CD4-positive, alpha-beta T cell (primary cell): ENCODE measurements at regions not wholly inside any gene's neighbourhood (a gene's known extent, or its start where the extent isn't known, plus 50 kb on each side); places are given as distances from the start of the nearest gene placed in this dataset.

Source experiments
- ATAC-seq: fragments of 200-7000 bp; cut with Tn5 transposase; one replicate; pipeline ENCODE4 v1.10.0; 2022; ENCODE audit warnings: mild to moderate bottlenecking; ENCODE audit not compliant: poor library complexity
- CTCF ChIA-PET: fragments of 350-600 bp; sonication (Branson Sonifier 250); formaldehyde crosslinking; loops from one replicate; lab custom pipeline; 2021; ENCODE audit warnings: antibody characterized with exemption, inconsistent platforms; lab: Charles Lee
- POLR2A ChIA-PET: fragments of 350-600 bp; sonication (Branson Sonifier 250); formaldehyde crosslinking; loops from one replicate; lab custom pipeline; 2021; ENCODE audit warnings: antibody characterized with exemption, inconsistent platforms; lab: Charles Lee
- DNase-seq, 14 experiments: peaks; one replicate each; pipeline ENCODE4 v3.0.0-alpha.2; 2013 to 2020; ENCODE audit warnings: mixed read lengths in 2 of 14
- H3K27ac ChIP-seq, 2 donors: one replicate each; pipeline versions ENCODE4 v1.5.1 to v1.7.0; 2013; ENCODE audit warnings: low read length in 2 of 2, low read depth in 1 of 2, mild to moderate bottlenecking in 1 of 2
- H3K27me3 ChIP-seq, 2 experiments: 1 replicate in 1 of 2; 2 replicates in 1 of 2; pipeline versions ENCODE4 v1.6.1 to v1.7.0; 2013; ENCODE audit warnings: low read length in 2 of 2, control low read depth in 1 of 2, mild to moderate bottlenecking in 1 of 2, moderate library complexity in 1 of 2; ENCODE audit not compliant: insufficient read depth in 2 of 2, control insufficient read depth in 1 of 2
- H3K36me3 ChIP-seq: one replicate; pipeline ENCODE4 v1.6.1; 2013; ENCODE audit warnings: low read length, control low read depth; ENCODE audit not compliant: insufficient read depth
- H3K4me1 ChIP-seq: one replicate; pipeline ENCODE4 v1.6.1; 2013; ENCODE audit warnings: low read length, control low read depth; ENCODE audit not compliant: insufficient read depth
- H3K4me3 ChIP-seq: one replicate; pipeline ENCODE4 v1.5.1; 2013; ENCODE audit warnings: mild to moderate bottlenecking, low read length, moderate library complexity
- H3K9me3 ChIP-seq, 2 experiments: 1 replicate in 1 of 2; 2 replicates in 1 of 2; pipeline versions ENCODE4 v1.6.1 to v1.7.0; 2013; ENCODE audit warnings: low read length in 2 of 2, mild to moderate bottlenecking in 2 of 2, control low read depth in 1 of 2, moderate library complexity in 1 of 2; ENCODE audit not compliant: control insufficient read depth in 1 of 2, insufficient read depth in 1 of 2
- H3K27ac Mint-ChIP-seq: one replicate; pipeline ENCODE4 v1.8.0; 2020; ENCODE audit warnings: mixed read lengths
- H3K27me3 Mint-ChIP-seq: one replicate; pipeline ENCODE4 v1.8.0; 2021; ENCODE audit warnings: mixed read lengths
- H3K36me3 Mint-ChIP-seq: one replicate; pipeline ENCODE4 v1.8.0; 2021; ENCODE audit warnings: low read depth, mixed read lengths
- H3K4me1 Mint-ChIP-seq: one replicate; pipeline ENCODE4 v1.8.0; 2021; ENCODE audit warnings: low read depth, mixed read lengths
- H3K4me3 Mint-ChIP-seq: one replicate; pipeline ENCODE4 v1.8.0; 2020; ENCODE audit warnings: mild to moderate bottlenecking, mixed read lengths
- H3K9me3 Mint-ChIP-seq: one replicate; pipeline ENCODE4 v1.8.0; 2020; ENCODE audit warnings: mixed read lengths
- intact Hi-C, 2 experiments: fragments of 100-400 bp; cut with DNase I in 1 of 2; cut with micrococcal nuclease in 1 of 2; formaldehyde crosslinking; loops; one replicate each; pipeline versions ENCODE4 v1.15.1 to v1.9.0; 2023 to 2025; cut with DNase I, micrococcal nuclease
- TF ChIP-seq, protein P1 (sequence below): fragments of 200-600 bp; IDR thresholded peaks from one replicate; pipeline ENCODE4 v1.8.0; 2022; ENCODE audit warnings: antibody characterized with exemption, mild to moderate bottlenecking

DNA sequence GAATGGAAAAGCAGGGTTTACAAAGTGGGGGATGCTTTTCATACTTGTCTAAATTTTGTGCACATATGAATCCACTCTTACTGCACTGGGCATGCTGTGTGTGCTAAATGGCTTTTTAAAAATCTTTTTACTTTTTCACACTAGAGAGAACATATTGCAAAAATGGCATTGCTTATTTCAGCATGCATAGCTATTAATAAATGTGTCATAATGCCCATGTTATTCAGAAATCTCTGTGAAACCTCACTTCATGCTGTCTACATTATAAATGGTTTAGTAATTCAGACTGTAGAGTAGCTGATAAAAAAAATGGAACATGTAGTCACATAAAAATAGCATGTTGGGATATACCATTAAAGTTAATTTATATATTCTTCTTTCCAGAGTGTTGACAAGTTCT is 593.8 kb downstream of the RPL10L start:
- H3K4me1 ChIP-seq = no peaks in the 10 kb centered on the region
- peaks cover 12% of the 10 kb centered on the region for H3K9me3 Mint-ChIP-seq
- no peaks in the 10 kb centered on the region for H3K27me3 Mint-ChIP-seq
- no peaks in the 10 kb centered on the region for H3K4me1 Mint-ChIP-seq
- H3K27me3 ChIP-seq = no peaks in the 10 kb centered on the region
- intact Hi-C loops = no loop called here
- ATAC-seq (no peak), DNase-seq (no peak)
- no peak overlapping the region for H3K27ac Mint-ChIP-seq
- H3K4me3 ChIP-seq = no peak overlapping the region
- TF ChIP-seq, protein P1, sequence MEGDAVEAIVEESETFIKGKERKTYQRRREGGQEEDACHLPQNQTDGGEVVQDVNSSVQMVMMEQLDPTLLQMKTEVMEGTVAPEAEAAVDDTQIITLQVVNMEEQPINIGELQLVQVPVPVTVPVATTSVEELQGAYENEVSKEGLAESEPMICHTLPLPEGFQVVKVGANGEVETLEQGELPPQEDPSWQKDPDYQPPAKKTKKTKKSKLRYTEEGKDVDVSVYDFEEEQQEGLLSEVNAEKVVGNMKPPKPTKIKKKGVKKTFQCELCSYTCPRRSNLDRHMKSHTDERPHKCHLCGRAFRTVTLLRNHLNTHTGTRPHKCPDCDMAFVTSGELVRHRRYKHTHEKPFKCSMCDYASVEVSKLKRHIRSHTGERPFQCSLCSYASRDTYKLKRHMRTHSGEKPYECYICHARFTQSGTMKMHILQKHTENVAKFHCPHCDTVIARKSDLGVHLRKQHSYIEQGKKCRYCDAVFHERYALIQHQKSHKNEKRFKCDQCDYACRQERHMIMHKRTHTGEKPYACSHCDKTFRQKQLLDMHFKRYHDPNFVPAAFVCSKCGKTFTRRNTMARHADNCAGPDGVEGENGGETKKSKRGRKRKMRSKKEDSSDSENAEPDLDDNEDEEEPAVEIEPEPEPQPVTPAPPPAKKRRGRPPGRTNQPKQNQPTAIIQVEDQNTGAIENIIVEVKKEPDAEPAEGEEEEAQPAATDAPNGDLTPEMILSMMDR = no peak
- H3K9me3 ChIP-seq = no peaks in the 10 kb centered on the region
- CTCF ChIA-PET = no interaction called here
- no peaks in the 10 kb centered on the region for H3K36me3 Mint-ChIP-seq
- H3K36me3 ChIP-seq = no peaks in the 10 kb centered on the region
- POLR2A ChIA-PET = no interaction called here
- no peak overlapping the region for H3K27ac ChIP-seq
- no peak overlapping the region for H3K4me3 Mint-ChIP-seq

DNA sequence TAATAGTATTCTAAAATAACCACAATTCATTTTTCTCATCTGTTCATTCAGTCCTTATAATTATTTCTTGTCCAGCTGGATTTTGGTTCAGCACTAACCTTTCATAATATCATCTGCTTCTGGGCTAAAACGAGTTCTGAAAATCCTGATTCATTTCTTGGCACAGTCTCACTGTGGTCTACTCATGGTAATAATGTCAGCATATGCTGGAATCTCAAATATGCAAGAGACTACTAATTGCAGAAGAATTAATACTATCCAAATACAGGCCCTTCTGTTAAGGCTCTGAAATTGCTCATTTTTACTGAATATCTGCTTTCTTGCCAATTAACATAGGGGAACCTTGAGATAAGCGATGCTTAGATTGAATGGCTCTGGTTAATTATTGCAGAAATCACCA is 597.1 kb downstream of the RPL10L start:
- H3K4me3 ChIP-seq = no peak overlapping the region
- POLR2A ChIA-PET = no interaction called here

DNA sequence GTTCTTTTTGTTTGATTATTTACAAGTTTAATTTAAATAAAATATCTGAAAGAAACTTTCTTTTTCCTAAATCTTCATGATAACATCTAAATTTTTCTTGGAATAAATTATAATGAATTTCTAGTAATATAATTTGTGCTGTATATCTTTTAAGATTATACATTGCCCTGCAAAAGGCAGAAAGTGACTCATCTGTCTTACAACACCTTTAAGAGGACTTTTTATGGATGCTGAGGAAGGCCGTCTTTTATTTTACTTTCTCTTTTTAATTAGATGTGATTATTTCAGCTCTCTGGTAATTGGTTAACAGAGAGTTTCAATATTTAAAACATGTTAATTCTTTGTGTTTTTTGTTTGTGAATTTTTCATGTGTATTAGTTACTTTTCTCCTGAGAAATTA is 598.4 kb downstream of the RPL10L start:
- no peaks in the 10 kb centered on the region for H3K9me3 ChIP-seq
- intact Hi-C loops = no loop called here
- CTCF ChIA-PET = no interaction called here
- H3K27me3 ChIP-seq = no peaks in the 10 kb centered on the region
- no peak overlapping the region for H3K4me3 ChIP-seq
- Mint-ChIP-seq H3K27me3 (no peaks in the 10 kb centered on the region), H3K27ac (no peak overlapping the region), H3K4me3 (no peak overlapping the region), H3K9me3 (peaks cover 4% of the 10 kb centered on the region), H3K36me3 (no peaks in the 10 kb centered on the region), H3K4me1 (no peaks in the 10 kb centered on the region)
- DNase-seq (no peak), ATAC-seq (no peak)
- no peaks in the 10 kb centered on the region for H3K36me3 ChIP-seq
- POLR2A ChIA-PET = no interaction called here
- no peak overlapping the region for H3K27ac ChIP-seq
- TF ChIP-seq, protein P1 = no peak
- H3K4me1 ChIP-seq = no peaks in the 10 kb centered on the region

More for the DNA sequence above, 597.1 kb downstream of the RPL10L start:
- Histone ChIP-seq H3K9me3 (no peaks in the 10 kb centered on the region), H3K27me3 (no peaks in the 10 kb centered on the region), H3K27ac (no peak overlapping the region), H3K36me3 (no peaks in the 10 kb centered on the region), H3K4me1 (no peaks in the 10 kb centered on the region)
- no peak overlapping the region for H3K4me3 Mint-ChIP-seq
- no peak overlapping the region for H3K27ac Mint-ChIP-seq
- TF ChIP-seq, protein P1 = no peak
- peaks cover 4% of the 10 kb centered on the region for H3K9me3 Mint-ChIP-seq
- CTCF ChIA-PET = no interaction called here
- H3K27me3 Mint-ChIP-seq = no peaks in the 10 kb centered on the region
- DNase-seq (no peak), ATAC-seq (no peak)
- no peaks in the 10 kb centered on the region for H3K36me3 Mint-ChIP-seq
- H3K4me1 Mint-ChIP-seq = no peaks in the 10 kb centered on the region
- intact Hi-C loops = no loop called here
